Activated CD4-positive, alpha-beta T cell treated with anti-CD3 and anti-CD28 coated beads, Interleukin-2, amount 10 ng/mL, durations not matched to agents 24 days and 14 days (primary cell): ENCODE measurements at regions not wholly inside any gene's neighbourhood (a gene's known extent, or its start where the extent isn't known, plus 50 kb on each side); places are given as distances from the start of the nearest gene placed in this dataset.

Experiments
- DNase-seq: peaks from one replicate; pipeline ENCODE4 v3.0.0; 2022
- H3K27ac Mint-ChIP-seq: one replicate; pipeline ENCODE4 v1.8.0; 2022; ENCODE audit warnings: mild to moderate bottlenecking, mixed read lengths
- H3K27me3 Mint-ChIP-seq: one replicate; pipeline ENCODE4 v1.8.0; 2022; ENCODE audit warnings: mixed read lengths
- H3K36me3 Mint-ChIP-seq: one replicate; pipeline ENCODE4 v1.8.0; 2022; ENCODE audit warnings: low read depth, mild to moderate bottlenecking, mixed read lengths
- H3K4me1 Mint-ChIP-seq: one replicate; pipeline ENCODE4 v1.8.0; 2021; ENCODE audit warnings: mixed read lengths
- H3K4me3 Mint-ChIP-seq: one replicate; pipeline ENCODE4 v1.8.0; 2022; ENCODE audit warnings: mild to moderate bottlenecking, moderate library complexity, mixed read lengths
- H3K9me3 Mint-ChIP-seq: one replicate; pipeline ENCODE4 v1.8.0; 2021; ENCODE audit warnings: mixed read lengths
- intact Hi-C: fragments of 100-400 bp; cut with micrococcal nuclease; formaldehyde crosslinking; loops from one replicate; pipeline ENCODE4 v1.15.1; 2023

- Mint-ChIP-seq H3K27ac (no peak overlapping the region), H3K36me3 (no peaks in the 10 kb centered on the region), H3K4me3 (no peak overlapping the region), H3K9me3 (no peaks in the 10 kb centered on the region), H3K27me3 (peaks cover 35% of the 10 kb centered on the region), H3K4me1 (no peaks in the 10 kb centered on the region)
- intact Hi-C loops: no loop called here
- DNase-seq: no peak
These were observed 81.4 kb upstream of the SMYD2 start for GRCh38 chr1:214199585-214199984.

GRCh38 chr1:214202992-214203391 lies 78.0 kb upstream of the SMYD2 start:
- Mint-ChIP-seq H3K27me3 (peaks cover 29% of the 10 kb centered on the region), H3K4me3 (no peak overlapping the region), H3K36me3 (no peaks in the 10 kb centered on the region), H3K4me1 (no peaks in the 10 kb centered on the region), H3K27ac (no peak overlapping the region), H3K9me3 (no peaks in the 10 kb centered on the region)
- intact Hi-C loops: no loop called here
- no peak for DNase-seq

- Mint-ChIP-seq H3K4me3 (no peak overlapping the region), H3K27me3 (peaks cover 20% of the 10 kb centered on the region), H3K36me3 (no peaks in the 10 kb centered on the region), H3K9me3 (no peaks in the 10 kb centered on the region), H3K27ac (no peak overlapping the region), H3K4me1 (no peaks in the 10 kb centered on the region)
- DNase-seq: no peak
- intact Hi-C loops: no loop called here
These were observed 75.9 kb upstream of the SMYD2 start for GRCh38 chr1:214205053-214205452.

GRCh38 chr1:214208460-214208859 lies 72.5 kb upstream of the SMYD2 start:
- no peaks in the 10 kb centered on the region for H3K36me3 Mint-ChIP-seq
- DNase-seq: no peak
- no peaks in the 10 kb centered on the region for H3K4me1 Mint-ChIP-seq
- peaks cover 18% of the 10 kb centered on the region for H3K27me3 Mint-ChIP-seq
- no peaks in the 10 kb centered on the region for H3K9me3 Mint-ChIP-seq
- no peak overlapping the region for H3K4me3 Mint-ChIP-seq
- intact Hi-C loops: no loop called here
- H3K27ac Mint-ChIP-seq: no peak overlapping the region

- no peak for DNase-seq
- intact Hi-C loops: no loop called here
- H3K27me3 Mint-ChIP-seq: peaks cover 16% of the 10 kb centered on the region
- no peaks in the 10 kb centered on the region for H3K36me3 Mint-ChIP-seq
- no peak overlapping the region for H3K4me3 Mint-ChIP-seq
- no peak overlapping the region for H3K27ac Mint-ChIP-seq
- no peaks in the 10 kb centered on the region for H3K4me1 Mint-ChIP-seq
- H3K9me3 Mint-ChIP-seq: no peaks in the 10 kb centered on the region
These were observed 71.6 kb upstream of the SMYD2 start for GRCh38 chr1:214209260-214209808.

GRCh38 chr1:214213136-214213535 lies 67.8 kb upstream of the SMYD2 start:
- DNase-seq: no peak
- Mint-ChIP-seq H3K36me3 (no peaks in the 10 kb centered on the region), H3K27me3 (peaks cover 32% of the 10 kb centered on the region), H3K9me3 (no peaks in the 10 kb centered on the region), H3K27ac (no peak overlapping the region), H3K4me1 (no peaks in the 10 kb centered on the region), H3K4me3 (no peak overlapping the region)
- intact Hi-C loops: loop anchor here (5.0 kb wide), 2 partner anchors 49 to 374 kb away; no protein-coding TSS in a partner anchor

GRCh38 chr1:214214851-214215250 lies 66.1 kb upstream of the SMYD2 start:
- Mint-ChIP-seq H3K36me3 (no peaks in the 10 kb centered on the region), H3K4me3 (no peak overlapping the region), H3K27ac (no peak overlapping the region), H3K4me1 (no peaks in the 10 kb centered on the region), H3K27me3 (peaks cover 41% of the 10 kb centered on the region), H3K9me3 (no peaks in the 10 kb centered on the region)
- DNase-seq: no peak
- intact Hi-C loops: loop anchor here (1.0 to 5.0 kb wide), 3 partner anchors 47 to 372 kb away; no protein-coding TSS in a partner anchor

- Mint-ChIP-seq H3K9me3 (no peaks in the 10 kb centered on the region), H3K4me1 (peaks cover 2% of the 10 kb centered on the region), H3K36me3 (no peaks in the 10 kb centered on the region), H3K27me3 (peaks cover 44% of the 10 kb centered on the region), H3K4me3 (no peak overlapping the region), H3K27ac (no peak overlapping the region)
- intact Hi-C loops: no loop called here
- DNase-seq: no peak
These were observed 65.4 kb upstream of the SMYD2 start for GRCh38 chr1:214215583-214215982.

GRCh38 chr1:214216021-214216420 lies 64.9 kb upstream of the SMYD2 start:
- H3K36me3 Mint-ChIP-seq: no peaks in the 10 kb centered on the region
- intact Hi-C loops: no loop called here
- no peak overlapping the region for H3K27ac Mint-ChIP-seq
- no peaks in the 10 kb centered on the region for H3K9me3 Mint-ChIP-seq
- H3K4me3 Mint-ChIP-seq: no peak overlapping the region
- H3K27me3 Mint-ChIP-seq: peaks cover 44% of the 10 kb centered on the region
- H3K4me1 Mint-ChIP-seq: peaks cover 2% of the 10 kb centered on the region
- no peak for DNase-seq

GRCh38 chr1:214216779-214217178 lies 64.2 kb upstream of the SMYD2 start:
- no peak for DNase-seq
- Mint-ChIP-seq H3K9me3 (no peaks in the 10 kb centered on the region), H3K36me3 (no peaks in the 10 kb centered on the region), H3K4me3 (no peak overlapping the region), H3K27ac (no peak overlapping the region), H3K4me1 (peaks cover 2% of the 10 kb centered on the region), H3K27me3 (peaks cover 41% of the 10 kb centered on the region)
- intact Hi-C loops: no loop called here

GRCh38 chr1:214219902-214220301 lies 61.1 kb upstream of the SMYD2 start:
- no peaks in the 10 kb centered on the region for H3K36me3 Mint-ChIP-seq
- intact Hi-C loops: no loop called here
- H3K4me1 Mint-ChIP-seq: peaks cover 4% of the 10 kb centered on the region
- no peak overlapping the region for H3K4me3 Mint-ChIP-seq
- no peak for DNase-seq
- no peaks in the 10 kb centered on the region for H3K9me3 Mint-ChIP-seq
- no peak overlapping the region for H3K27ac Mint-ChIP-seq
- peaks cover 41% of the 10 kb centered on the region for H3K27me3 Mint-ChIP-seq

GRCh38 chr1:214220891-214221290 lies 60.1 kb upstream of the SMYD2 start:
- H3K36me3 Mint-ChIP-seq: no peaks in the 10 kb centered on the region

GRCh38 chr1:214224611-214225354 lies 56.2 kb upstream of the SMYD2 start:
- peaks cover 29% of the 10 kb centered on the region for H3K27me3 Mint-ChIP-seq
- H3K27ac Mint-ChIP-seq: no peak overlapping the region
- no peak for DNase-seq
- no peaks in the 10 kb centered on the region for H3K36me3 Mint-ChIP-seq
- H3K4me1 Mint-ChIP-seq: peaks cover 4% of the 10 kb centered on the region
- no peaks in the 10 kb centered on the region for H3K9me3 Mint-ChIP-seq
- intact Hi-C loops: no loop called here
- no peak overlapping the region for H3K4me3 Mint-ChIP-seq

More at GRCh38 chr1:214220891-214221290, 60.1 kb upstream of the SMYD2 start:
- no peak overlapping the region for H3K27ac Mint-ChIP-seq
- no peaks in the 10 kb centered on the region for H3K9me3 Mint-ChIP-seq
- DNase-seq: no peak
- H3K27me3 Mint-ChIP-seq: peaks cover 42% of the 10 kb centered on the region
- peaks cover 4% of the 10 kb centered on the region for H3K4me1 Mint-ChIP-seq
- no peak overlapping the region for H3K4me3 Mint-ChIP-seq
- intact Hi-C loops: no loop called here

- DNase-seq: no peak
- no peaks in the 10 kb centered on the region for H3K9me3 Mint-ChIP-seq
- H3K27ac Mint-ChIP-seq: no peak overlapping the region
- intact Hi-C loops: no loop called here
- no peaks in the 10 kb centered on the region for H3K36me3 Mint-ChIP-seq
- peaks cover 2% of the 10 kb centered on the region for H3K4me1 Mint-ChIP-seq
- H3K27me3 Mint-ChIP-seq: peaks cover 31% of the 10 kb centered on the region
- no peak overlapping the region for H3K4me3 Mint-ChIP-seq
These were observed 52.0 kb upstream of the SMYD2 start for GRCh38 chr1:214228976-214229375.

- intact Hi-C loops: no loop called here
- Mint-ChIP-seq H3K4me1 (no peaks in the 10 kb centered on the region), H3K27me3 (peaks cover 29% of the 10 kb centered on the region), H3K36me3 (no peaks in the 10 kb centered on the region), H3K4me3 (no peak overlapping the region), H3K27ac (no peak overlapping the region), H3K9me3 (no peaks in the 10 kb centered on the region)
- DNase-seq: no peak
These were observed 51.2 kb upstream of the SMYD2 start for GRCh38 chr1:214229736-214230135.
